H1 (cell line): ENCODE measurements at regions not wholly inside any gene's neighbourhood (a gene's known extent, or its start where the extent isn't known, plus 50 kb on each side); places are given as distances from the start of the nearest gene placed in this dataset.

Source experiments
- CTCF ChIA-PET: fragments of 300-600 bp; sonication (Branson Sonifier 250); formaldehyde crosslinking; loops from one replicate; lab custom pipeline; 2021; ENCODE audit not compliant: partially characterized antibody; lab: Charles Lee
- POLR2A ChIA-PET: fragments of 300-600 bp; sonication (Branson Sonifier 250); formaldehyde crosslinking; loops from one replicate; lab custom pipeline; 2021; ENCODE audit warnings: inconsistent platforms; ENCODE audit not compliant: partially characterized antibody; lab: Charles Lee
- DNase-seq, 2 experiments: peaks; one replicate each; pipeline versions ENCODE4 v3.0.0 to v3.0.0-alpha.2; 2010 to 2022; ENCODE audit warnings: low spot score in 2 of 2, low read depth in 1 of 2, mixed read lengths in 1 of 2
- FAIRE-seq: peaks from 2 replicates; lab custom pipeline; 2011; peaks lifted over from hg19 to GRCh38; lab: Jason Lieb, UNC
- H2AFZ ChIP-seq: 2 replicates; pipeline ENCODE4 v1.8.1; 2012; ENCODE audit warnings: low read length, inconsistent platforms
- H2AK5ac ChIP-seq: 2 replicates; pipeline ENCODE4 v1.6.1; 2013; ENCODE audit warnings: low read depth, low read length
- H2BK120ac ChIP-seq: replicated peaks from 2 replicates; pipeline ENCODE3; 2013; ENCODE audit warnings: low read depth, low read length, inconsistent platforms
- H2BK12ac ChIP-seq: 2 replicates; pipeline ENCODE4 v1.6.1; 2013; ENCODE audit warnings: low read depth, low read length
- H2BK15ac ChIP-seq: 2 replicates; pipeline ENCODE4 v1.6.1; 2013; ENCODE audit warnings: low read length
- H2BK20ac ChIP-seq: 2 replicates; pipeline ENCODE4 v1.6.1; 2013; ENCODE audit warnings: low read length
- H2BK5ac ChIP-seq: 2 replicates; pipeline ENCODE4 v1.6.1; 2013; ENCODE audit warnings: low read depth, low read length
- H3K14ac ChIP-seq: 2 replicates; pipeline ENCODE4 v1.6.1; 2013; ENCODE audit warnings: inconsistent platforms; ENCODE audit not compliant: insufficient read length
- H3K18ac ChIP-seq: 2 replicates; pipeline ENCODE4 v1.6.1; 2013; ENCODE audit warnings: low read length; ENCODE audit errors: extremely low read depth
- H3K23ac ChIP-seq: 2 replicates; pipeline ENCODE4 v1.6.1; 2013; ENCODE audit warnings: inconsistent platforms; ENCODE audit not compliant: insufficient read length
- H3K23me2 ChIP-seq: 2 replicates; pipeline ENCODE4 v1.6.1; 2013; ENCODE audit warnings: low read depth, low read length
- H3K27ac ChIP-seq: 2 replicates; pipeline ENCODE4 v1.6.1; 2011; ENCODE audit warnings: low read depth, low read length, inconsistent platforms
- H3K27me3 ChIP-seq, 4 experiments: replicated peaks in 1 of 4; 1 replicate in 1 of 4; 2 replicates in 3 of 4; pipeline versions ENCODE4 v1.6.1 to v1.8.1; 2011 to 2013; ENCODE audit warnings: low read length in 3 of 4, mild to moderate bottlenecking in 3 of 4, inconsistent platforms in 2 of 4, mixed read lengths in 2 of 4, moderate library complexity in 1 of 4; ENCODE audit not compliant: control insufficient read depth in 3 of 4, insufficient read depth in 3 of 4; ENCODE audit errors: extremely low read depth in 1 of 4
- H3K36me3 ChIP-seq, 4 experiments: 2 replicates each; pipeline versions ENCODE4 v1.6.1 to v1.8.1; 2011 to 2013; ENCODE audit warnings: mild to moderate bottlenecking in 4 of 4, low read length in 3 of 4, moderate library complexity in 2 of 4, control low read depth in 1 of 4, inconsistent platforms in 1 of 4; ENCODE audit not compliant: insufficient read depth in 4 of 4, control insufficient read depth in 2 of 4
- H3K4ac ChIP-seq: replicated peaks from 2 replicates; pipeline ENCODE3; 2013; ENCODE audit warnings: low read length, low read depth, mixed read lengths, inconsistent platforms; ENCODE audit not compliant: insufficient read length
- H3K4me1 ChIP-seq, 4 experiments: replicated peaks in 1 of 4; 1 replicate in 1 of 4; 2 replicates in 3 of 4; pipeline versions ENCODE4 v1.6.1 to v1.8.1; 2011 to 2013; ENCODE audit warnings: low read length in 3 of 4, inconsistent platforms in 2 of 4, mixed read lengths in 1 of 4; ENCODE audit not compliant: insufficient read depth in 4 of 4, control insufficient read depth in 3 of 4
- H3K4me2 ChIP-seq, 2 experiments: 2 replicates each; pipeline versions ENCODE4 v1.6.1 to v1.8.1; 2011 to 2013; ENCODE audit warnings: low read depth in 2 of 2, low read length in 2 of 2, control low read depth in 1 of 2, inconsistent platforms in 1 of 2, mild to moderate bottlenecking in 1 of 2; ENCODE audit not compliant: insufficient read depth in 1 of 2
- H3K4me3 ChIP-seq, 4 experiments: fragments of 200-600, 300-600 bp in 1 of 4; sonication (generic), shearing (Covaris generic), sonication (Bioruptor Twin) in 1 of 4; 2 replicates each; pipeline versions ENCODE4 v1.5.1 to v1.8.1; 2011 to 2016; ENCODE audit warnings: low read length in 4 of 4, low read depth in 3 of 4, control low read depth in 2 of 4, inconsistent platforms in 2 of 4, mild to moderate bottlenecking in 2 of 4, mixed read lengths in 1 of 4, moderate library complexity in 1 of 4; ENCODE audit not compliant: insufficient read depth in 2 of 4; ENCODE audit errors: extremely low read depth in 1 of 4
- H3K56ac ChIP-seq: replicated peaks from 2 replicates; pipeline ENCODE3; 2013; ENCODE audit warnings: low read depth, mild to moderate bottlenecking, mixed read lengths, low read length, inconsistent platforms; ENCODE audit not compliant: insufficient read length
- H3K79me1 ChIP-seq: 2 replicates; pipeline ENCODE4 v1.6.1; 2013; ENCODE audit warnings: low read depth, low read length, control low read depth
- H3K79me2 ChIP-seq, 2 experiments: 2 replicates each; pipeline versions ENCODE4 v1.6.1 to v1.8.1; 2012 to 2013; ENCODE audit warnings: low read length in 2 of 2, mild to moderate bottlenecking in 2 of 2, inconsistent platforms in 1 of 2; ENCODE audit not compliant: insufficient read depth in 2 of 2, control insufficient read depth in 1 of 2
- H3K9ac ChIP-seq, 4 experiments: replicated peaks in 1 of 4; 1 replicate in 1 of 4; 2 replicates in 3 of 4; pipeline versions ENCODE4 v1.6.1 to v1.8.1; 2011 to 2013; ENCODE audit warnings: low read depth in 3 of 4, low read length in 3 of 4, control low read depth in 2 of 4, mild to moderate bottlenecking in 2 of 4, moderate library complexity in 2 of 4, inconsistent platforms in 1 of 4; ENCODE audit errors: extremely low read depth in 1 of 4
- H3K9me3 ChIP-seq, 2 experiments: 2 replicates each; pipeline versions ENCODE4 v1.6.1 to v1.8.1; 2012 to 2013; ENCODE audit warnings: mild to moderate bottlenecking in 2 of 2, moderate library complexity in 2 of 2, control low read depth in 1 of 2, inconsistent platforms in 1 of 2, low read depth in 1 of 2, low read length in 1 of 2, mixed read lengths in 1 of 2; ENCODE audit not compliant: insufficient read depth in 2 of 2
- H4K20me1 ChIP-seq, 2 experiments: replicated peaks in 1 of 2; 2 replicates each; pipeline versions ENCODE3 to v1.8.1; 2011 to 2013; ENCODE audit warnings: inconsistent platforms in 2 of 2, low read length in 2 of 2, mild to moderate bottlenecking in 1 of 2; ENCODE audit not compliant: insufficient read depth in 2 of 2, control insufficient read depth in 1 of 2
- H4K5ac ChIP-seq: 2 replicates; pipeline ENCODE4 v1.6.1; 2013; ENCODE audit warnings: low read length, low read depth, mixed read lengths, inconsistent platforms; ENCODE audit not compliant: insufficient read length
- H4K8ac ChIP-seq: 2 replicates; pipeline ENCODE4 v1.8.0; 2013; ENCODE audit warnings: mild to moderate bottlenecking, moderate library complexity, low read length, inconsistent platforms; ENCODE audit not compliant: insufficient read depth; ENCODE audit errors: extremely low read depth
- H4K91ac ChIP-seq: replicated peaks from 2 replicates; pipeline ENCODE3; 2013; ENCODE audit warnings: low read length, mixed read lengths, inconsistent platforms; ENCODE audit not compliant: insufficient read length
- EP300 ChIP-seq, 2 experiments: IDR thresholded peaks; 1 replicate in 1 of 2; 2 replicates in 1 of 2; pipeline ENCODE4 v1.6.1; 2011 to 2012; ENCODE audit warnings: low read depth in 2 of 2, low read length in 2 of 2, mild to moderate bottlenecking in 2 of 2, borderline replicate concordance in 1 of 2, inconsistent platforms in 1 of 2, moderate library complexity in 1 of 2
- KDM5A ChIP-seq: fragments of 200-600 bp; IDR thresholded peaks from 2 replicates; pipeline ENCODE4 v1.7.1; 2012; ENCODE audit warnings: mild to moderate bottlenecking, low read length, inconsistent platforms, mixed read lengths
- MAX ChIP-seq: IDR thresholded peaks from 2 replicates; pipeline ENCODE4 v1.6.1; 2012; ENCODE audit warnings: inconsistent platforms
- POLR2A ChIP-seq, 2 experiments: IDR thresholded peaks; 1 replicate in 1 of 2; 2 replicates in 1 of 2; pipeline ENCODE4 v1.6.1; 2011; ENCODE audit warnings: low read depth in 2 of 2, low read length in 2 of 2, mild to moderate bottlenecking in 2 of 2; ENCODE audit errors: control extremely low read depth in 1 of 2
- SIX5 ChIP-seq: IDR thresholded peaks from 2 replicates; pipeline ENCODE4 v1.6.1; 2011; ENCODE audit warnings: mild to moderate bottlenecking, low read depth, low read length
- SUZ12 ChIP-seq: fragments of 200-600 bp; sonication (generic); IDR thresholded peaks from 2 replicates; pipeline ENCODE4 v1.6.1; 2012; ENCODE audit warnings: mild to moderate bottlenecking, inconsistent platforms, low read length, moderate library complexity, mixed read lengths
- TBP ChIP-seq: IDR thresholded peaks from 2 replicates; pipeline ENCODE4 v1.6.1; 2011; ENCODE audit warnings: low read depth, low read length, improper control_type of control experiment
- TCF12 ChIP-seq: IDR thresholded peaks from 2 replicates; pipeline ENCODE4 v1.6.1; 2011; ENCODE audit warnings: low read depth, mild to moderate bottlenecking, low read length
- WGBS, 2 experiments: shearing (Covaris generic) in 1 of 2; methylation state at CpG; one replicate each; pipeline versions ENCODE4 v1.1.6 to v1.1.7; 2013 to 2015; ENCODE audit warnings: low lambda C conversion rate in 2 of 2, mixed read lengths in 2 of 2, inconsistent platforms in 1 of 2, low coverage in 1 of 2, missing lambda C conversion rate in 1 of 2; ENCODE audit not compliant: insufficient replicate concordance in 2 of 2, insufficient coverage in 1 of 2, insufficient read length in 1 of 2; ENCODE audit errors: extremely low coverage in 1 of 2, missing lambda C conversion rate in 1 of 2; 5-methylcytosine and 5-hydroxymethylcytosine counted together
- TF ChIP-seq, protein P1 (sequence below): IDR thresholded peaks from 2 replicates; pipeline ENCODE4 v1.6.1; 2012; ENCODE audit warnings: inconsistent platforms

GRCh38 chr1:234979296-234980279 lies 149.0 kb downstream of the TOMM20 start:
- WGBS, 2 experiments: 85% methylated on average over 15 of the region's 15 CpGs; no CpG with 5 or more reads in 1 of the 2 experiments
- H3K9ac ChIP-seq: no peak overlapping the region
- POLR2A ChIA-PET: interaction anchor here (1.6 kb wide), 1 partner anchor 9 kb away, joined by 3 read pairs; no protein-coding TSS in a partner anchor

More at GRCh38 chr1:234979296-234980279, 149.0 kb downstream of the TOMM20 start:
- Histone ChIP-seq H3K79me1 (no peaks in the 10 kb centered on the region), H3K14ac (no peak overlapping the region), H3K4me3 (no peak overlapping the region), H4K91ac (peak overlapping the region; percentile 12), H2BK15ac (no peak overlapping the region), H3K23me2 (no peaks in the 10 kb centered on the region), H2BK5ac (no peak overlapping the region), H2AFZ (no peak overlapping the region), H3K23ac (no peak overlapping the region), H4K20me1 (no peaks in the 10 kb centered on the region), H3K4me2 (no peak overlapping the region), H3K79me2 (no peaks in the 10 kb centered on the region), H2AK5ac (no peak overlapping the region), H3K4ac (no peak overlapping the region), H3K36me3 (no peaks in the 10 kb centered on the region), H3K27me3 (no peaks in the 10 kb centered on the region), H3K56ac (no peak overlapping the region), H2BK120ac (no peak overlapping the region), H2BK20ac (peak overlapping the region; percentile 92; the same call in 1 of the 2 replicates), H3K27ac (no peak overlapping the region), H2BK12ac (no peak overlapping the region), H3K9me3 (no peaks in the 10 kb centered on the region), H3K18ac (no peak overlapping the region), H4K5ac (no peak overlapping the region), H4K8ac (no peak overlapping the region), H3K4me1 (peaks cover 0 to 8% (median 4%) of the 10 kb centered on the region in 4 experiments)
- no peak for DNase-seq
- FAIRE-seq: no peak
- TF ChIP-seq TCF12 (no peak), MAX (no peak), SUZ12 (no peak), TBP (no peak), KDM5A (no peak), POLR2A (IDR thresholded peaks at IDR 0.05; ENCODE audit: control extremely low read depth in 1 of 2, low read depth in 2 of 2, low read length in 2 of 2) (no peak), SIX5 (no peak), EP300 (IDR thresholded peaks at IDR 0.05; ENCODE audit: borderline replicate concordance in 1 of 2, low read depth in 2 of 2, low read length in 2 of 2) (no peak)
- TF ChIP-seq, protein P1, sequence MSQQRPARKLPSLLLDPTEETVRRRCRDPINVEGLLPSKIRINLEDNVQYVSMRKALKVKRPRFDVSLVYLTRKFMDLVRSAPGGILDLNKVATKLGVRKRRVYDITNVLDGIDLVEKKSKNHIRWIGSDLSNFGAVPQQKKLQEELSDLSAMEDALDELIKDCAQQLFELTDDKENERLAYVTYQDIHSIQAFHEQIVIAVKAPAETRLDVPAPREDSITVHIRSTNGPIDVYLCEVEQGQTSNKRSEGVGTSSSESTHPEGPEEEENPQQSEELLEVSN: no peak
- CTCF ChIA-PET: interaction anchor here (0.6 to 1.9 kb wide), 7 partner anchors 10 to 605 kb away, joined by 3 to 5 read pairs (median 3); no protein-coding TSS in a partner anchor
